Activated naive CD4-positive, alpha-beta T cell treated with anti-CD3 and anti-CD28 coated beads, Interleukin-2, amount 50 U/mL, for 72 hours (primary cell): ENCODE measurements at regions not wholly inside any gene's neighbourhood (a gene's known extent, or its start where the extent isn't known, plus 50 kb on each side); places are given as distances from the start of the nearest gene placed in this dataset.

Experiments used
- ATAC-seq, 2 donors: fragments of 150-1000 bp; cut with Tn5 transposase; 2 replicates each; pipeline ENCODE4 v1.10.0; 2021; ENCODE audit warnings: mild to moderate bottlenecking in 2 of 2, moderate library complexity in 2 of 2
- DNase-seq, 2 donors: peaks; one replicate each; pipeline ENCODE4 v3.0.0; 2021 to 2022; ENCODE audit warnings: low spot score in 2 of 2
- H3K27ac Mint-ChIP-seq, 2 donors: one replicate each; pipeline ENCODE4 v1.8.0; 2022; ENCODE audit warnings: mild to moderate bottlenecking in 2 of 2, mixed read lengths in 2 of 2
- H3K36me3 Mint-ChIP-seq, 2 donors: one replicate each; pipeline ENCODE4 v1.8.0; 2022; ENCODE audit warnings: mixed read lengths in 2 of 2
- H3K9me3 Mint-ChIP-seq, 2 donors: one replicate each; pipeline ENCODE4 v1.8.0; 2022; ENCODE audit warnings: mixed read lengths in 2 of 2

DNA sequence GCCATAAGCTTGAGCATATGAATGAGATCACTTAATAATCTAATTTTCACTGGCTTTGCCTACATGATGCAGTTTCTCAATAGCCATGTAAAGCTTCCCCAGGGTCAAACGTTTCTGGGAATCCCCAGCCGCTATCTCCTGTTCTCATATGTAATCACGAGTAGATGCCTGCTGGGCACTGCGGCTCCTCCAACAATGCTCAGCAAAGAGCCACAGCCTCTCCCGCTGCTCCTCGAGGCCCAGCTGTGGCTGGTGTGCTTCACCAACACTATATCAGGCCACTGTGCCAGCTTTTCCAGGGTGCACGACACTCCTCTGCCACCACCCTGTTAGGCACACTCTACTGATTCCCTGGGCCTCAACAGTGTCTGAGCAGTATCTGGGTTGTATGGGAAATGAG lies 78.3 kb upstream of the RASGEF1B start:
- Mint-ChIP-seq H3K9me3 (peaks cover 4 to 5% of the 10 kb centered on the region in 2 donors), H3K27ac (no peak overlapping the region), H3K36me3 (peaks cover 0 to 18% of the 10 kb centered on the region in 2 donors)
- no peak for DNase-seq
- ATAC-seq = no peak

DNA sequence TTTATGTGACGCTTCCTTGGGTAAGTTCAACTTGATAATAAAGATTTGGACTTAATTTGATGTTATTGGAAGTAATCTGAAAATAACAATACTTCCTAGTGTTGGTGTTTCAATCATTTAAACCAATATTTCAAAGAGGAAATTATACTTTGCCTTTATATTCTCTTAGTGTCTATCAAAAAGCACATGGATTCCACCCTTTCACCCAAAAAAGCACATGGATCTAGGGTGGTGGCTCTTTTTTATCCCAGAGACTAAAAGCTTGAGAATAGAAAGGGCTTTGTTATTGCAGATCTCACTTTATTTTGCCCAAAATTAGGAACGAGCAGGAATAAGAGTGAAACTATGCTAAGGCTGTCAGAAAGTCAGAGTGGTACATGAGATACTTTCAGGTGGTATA lies 75.1 kb upstream of the RASGEF1B start:
- Mint-ChIP-seq H3K27ac (no peak overlapping the region), H3K9me3 (peaks cover 14 to 17% of the 10 kb centered on the region in 2 donors), H3K36me3 (peaks cover 9 to 17% of the 10 kb centered on the region in 2 donors)
- no peak for DNase-seq
- ATAC-seq = no peak

DNA sequence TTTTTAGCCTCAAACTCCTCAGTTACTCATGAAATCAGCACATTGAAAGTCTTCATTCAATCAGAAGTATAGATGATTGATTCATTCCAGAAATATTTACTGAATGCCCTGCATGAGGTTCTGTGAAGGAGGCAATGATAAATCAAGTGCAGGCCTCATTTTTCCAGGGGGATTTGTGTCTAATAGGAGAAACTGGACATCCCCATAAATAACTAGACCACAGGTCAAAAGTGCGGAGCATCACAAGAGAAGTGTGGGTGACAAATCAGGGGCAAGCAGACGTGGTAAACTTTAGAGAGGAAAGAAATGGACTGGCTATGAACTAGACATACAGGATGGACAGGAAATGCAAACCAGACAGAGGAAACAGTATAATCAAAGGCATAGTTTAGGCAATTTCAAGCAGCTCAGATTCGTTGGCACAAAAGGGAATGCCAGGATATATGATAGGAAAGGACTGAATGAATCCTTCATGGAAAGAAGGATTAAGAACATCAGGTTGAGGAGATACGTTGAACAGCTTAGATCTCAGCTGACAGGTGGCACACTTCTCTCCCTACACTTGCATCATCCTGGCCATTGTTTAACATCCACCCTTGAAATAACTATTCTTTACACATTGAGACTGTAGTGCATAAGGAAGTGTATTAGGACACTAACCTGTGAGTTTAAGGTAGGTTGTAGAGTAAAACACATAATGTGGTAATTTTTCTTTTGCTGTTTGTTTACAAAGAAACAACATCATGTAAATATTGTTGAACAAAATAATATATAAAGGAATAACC lies 69.6 kb upstream of the RASGEF1B start:
- DNase-seq (no peak), ATAC-seq (no peak)
- Mint-ChIP-seq H3K9me3 (peaks cover 14 to 17% of the 10 kb centered on the region in 2 donors), H3K27ac (no peak overlapping the region), H3K36me3 (peaks cover 9 to 17% of the 10 kb centered on the region in 2 donors)

DNA sequence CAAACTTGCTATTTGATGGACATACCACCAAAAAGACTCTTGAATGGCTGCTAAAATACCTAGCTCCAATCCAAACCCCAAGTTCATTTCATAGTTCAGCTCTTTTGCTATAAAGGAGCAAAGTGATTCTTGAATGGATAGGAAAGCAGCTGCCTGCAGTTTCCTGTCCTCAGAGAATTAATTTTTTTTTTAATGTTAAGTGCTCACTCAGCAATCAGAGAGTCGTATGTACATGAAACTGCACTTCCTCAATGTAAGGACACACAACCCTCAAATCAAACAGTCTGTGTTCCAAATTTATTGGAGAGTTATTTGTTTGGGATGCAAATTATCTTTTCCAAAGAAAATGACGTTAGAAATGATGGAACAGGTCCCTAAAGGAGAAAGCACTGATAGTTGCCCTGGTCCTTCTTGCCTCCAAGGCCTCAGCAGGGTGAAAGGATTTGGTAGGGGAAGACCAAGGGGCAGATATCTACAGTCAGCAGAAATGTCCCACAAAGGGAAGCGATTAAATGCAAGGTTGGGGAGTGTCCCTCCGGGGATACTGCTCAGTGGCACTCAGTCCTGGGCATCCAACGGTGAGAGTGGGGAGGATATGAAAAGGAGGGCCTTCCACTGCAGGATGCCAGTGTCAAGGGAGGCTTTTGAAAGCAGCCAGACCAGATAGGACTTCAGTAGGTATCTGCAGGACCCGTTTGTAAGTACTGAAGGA lies 67.2 kb upstream of the RASGEF1B start:
- ATAC-seq (no peak), DNase-seq (no peak)
- Mint-ChIP-seq H3K27ac (no peak overlapping the region), H3K36me3 (peaks cover 9 to 12% of the 10 kb centered on the region in 2 donors), H3K9me3 (peaks cover 7 to 12% of the 10 kb centered on the region in 2 donors)

DNA sequence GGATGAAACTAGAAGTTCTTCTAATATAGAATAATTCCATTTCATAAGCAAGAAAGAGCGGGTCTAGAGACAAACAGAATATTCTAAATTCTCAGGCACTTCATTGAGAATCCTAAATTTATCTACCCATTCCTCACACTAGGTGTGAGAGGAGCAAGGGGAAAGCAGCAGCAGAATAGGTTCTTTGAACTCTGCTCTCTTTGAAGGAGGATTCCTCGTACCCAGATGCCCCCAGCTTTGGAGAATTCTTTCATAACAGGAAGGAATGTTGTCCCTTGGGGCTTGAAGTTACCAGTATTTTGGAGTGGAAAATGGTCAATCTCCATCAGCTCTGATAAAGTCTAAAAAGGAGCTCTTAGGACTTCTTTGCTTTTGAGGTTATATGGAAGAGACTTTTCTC lies 59.7 kb upstream of the RASGEF1B start:
- no peak overlapping the region for H3K27ac Mint-ChIP-seq
- no peak for ATAC-seq
- peaks cover 12 to 24% of the 10 kb centered on the region in 2 donors for H3K36me3 Mint-ChIP-seq
- DNase-seq = no peak
- peaks cover 9 to 10% of the 10 kb centered on the region in 2 donors for H3K9me3 Mint-ChIP-seq

DNA sequence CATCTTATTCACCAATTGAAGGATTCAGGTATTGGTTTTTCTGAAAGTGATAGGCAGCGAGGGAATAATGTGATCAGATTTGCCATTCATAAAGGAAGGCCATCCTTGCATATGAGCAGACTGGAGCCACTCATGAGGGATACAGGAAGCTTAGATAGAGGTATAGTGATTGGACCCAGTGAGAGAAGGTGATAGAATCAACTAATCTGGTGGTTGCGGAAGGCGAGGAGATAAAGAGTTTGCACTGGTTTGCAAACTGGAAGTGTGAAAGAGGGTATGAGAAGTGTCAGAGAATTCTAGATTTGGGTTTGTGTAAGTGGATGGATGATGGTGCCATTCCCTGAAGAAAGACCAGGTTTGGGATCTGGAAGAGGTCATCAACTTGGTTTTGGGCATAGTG lies 57.3 kb upstream of the RASGEF1B start:
- DNase-seq = no peak
- peaks cover 15 to 28% of the 10 kb centered on the region in 2 donors for H3K36me3 Mint-ChIP-seq
- ATAC-seq = no peak
- peaks cover 12 to 14% of the 10 kb centered on the region in 2 donors for H3K9me3 Mint-ChIP-seq
- H3K27ac Mint-ChIP-seq = no peak overlapping the region

DNA sequence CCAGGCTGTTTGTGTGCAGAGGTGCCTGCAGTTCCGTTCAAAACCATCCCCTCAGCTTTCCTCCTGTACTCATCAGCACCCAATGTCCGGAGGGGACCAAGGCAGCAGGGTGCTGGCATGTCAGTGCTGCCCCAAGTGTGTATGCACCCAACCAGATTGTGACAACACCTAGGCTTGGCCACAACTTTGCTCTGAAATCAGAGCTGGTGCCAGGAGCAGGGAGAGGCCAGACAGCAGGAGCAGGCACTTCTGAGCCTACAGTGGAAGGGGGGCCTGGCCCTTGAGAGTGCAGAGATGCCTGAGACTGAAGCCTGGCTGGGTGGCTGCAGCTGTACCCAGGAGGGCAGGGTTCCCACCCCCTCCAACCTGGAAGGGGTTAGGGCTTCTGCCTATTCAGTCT lies 56.5 kb upstream of the RASGEF1B start:
- ATAC-seq (no peak), DNase-seq (no peak)
- H3K27ac Mint-ChIP-seq = no peak overlapping the region
- H3K36me3 Mint-ChIP-seq = peaks cover 15 to 28% of the 10 kb centered on the region in 2 donors
- peaks cover 12 to 14% of the 10 kb centered on the region in 2 donors for H3K9me3 Mint-ChIP-seq

DNA sequence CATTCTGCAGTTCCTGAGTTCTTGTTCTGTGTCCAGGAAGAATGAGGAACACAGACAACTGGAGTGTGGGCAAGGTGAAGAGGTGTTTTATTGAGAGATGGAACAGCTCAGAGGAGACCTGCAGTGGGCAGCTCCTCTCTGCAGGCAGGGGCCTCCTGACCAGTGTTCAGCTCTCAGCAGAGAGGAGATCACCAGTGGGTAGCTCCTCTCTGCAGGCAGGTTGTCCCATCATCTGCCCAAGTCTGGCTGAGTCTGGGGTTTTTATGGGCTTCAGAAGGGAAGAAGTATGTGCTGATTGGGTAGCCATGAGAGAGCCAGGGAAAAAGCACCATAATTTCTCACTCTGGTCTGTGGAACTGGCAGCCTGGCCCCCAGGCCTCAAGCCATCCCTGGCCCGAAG lies 56.0 kb upstream of the RASGEF1B start:
- H3K36me3 Mint-ChIP-seq = peaks cover 15 to 28% of the 10 kb centered on the region in 2 donors
- H3K27ac Mint-ChIP-seq = no peak overlapping the region
- no peak for DNase-seq
- peaks cover 12 to 14% of the 10 kb centered on the region in 2 donors for H3K9me3 Mint-ChIP-seq
- no peak for ATAC-seq

DNA sequence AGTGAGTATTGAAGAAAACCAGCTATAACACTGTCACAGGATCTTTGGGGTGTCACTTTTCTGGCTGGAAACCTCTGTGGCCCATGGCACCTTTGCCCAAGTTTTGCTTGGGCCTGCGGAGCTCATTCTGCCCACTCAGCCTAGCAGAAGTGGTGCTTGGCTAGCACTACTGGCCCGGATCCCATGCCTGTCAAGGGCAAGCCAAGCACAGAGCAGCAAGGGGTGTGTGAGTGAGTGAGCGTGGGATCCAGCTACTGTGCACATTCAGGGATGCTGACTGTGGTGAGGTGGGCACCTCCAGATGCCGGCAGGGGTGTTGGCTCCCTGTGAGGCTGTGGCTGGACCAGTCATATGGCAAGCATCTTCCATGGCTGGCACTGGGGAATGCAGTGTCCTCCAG lies 55.4 kb upstream of the RASGEF1B start:
- ATAC-seq (no peak), DNase-seq (no peak)
- Mint-ChIP-seq H3K36me3 (peaks cover 15 to 28% of the 10 kb centered on the region in 2 donors), H3K9me3 (peaks cover 12 to 14% of the 10 kb centered on the region in 2 donors), H3K27ac (no peak overlapping the region)

DNA sequence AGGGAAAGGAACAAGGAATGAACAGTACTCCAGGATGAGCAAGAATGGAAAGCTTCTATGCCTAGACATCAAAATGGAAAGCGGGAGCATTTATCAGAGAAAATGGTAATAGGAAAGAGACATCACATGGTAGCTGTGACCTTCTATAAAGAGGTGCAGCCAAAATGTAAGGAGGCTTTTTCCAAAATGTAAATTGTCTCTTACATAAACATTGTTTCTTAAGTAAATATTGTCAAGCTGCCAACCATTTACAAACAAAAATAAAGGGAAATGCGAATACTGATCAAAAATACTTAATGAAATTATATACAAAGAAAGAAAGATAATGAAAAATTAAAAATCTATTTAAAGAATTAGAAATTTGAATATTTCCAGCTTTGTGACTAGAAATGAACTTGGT lies 55.0 kb upstream of the RASGEF1B start:
- H3K9me3 Mint-ChIP-seq = peaks cover 12 to 14% of the 10 kb centered on the region in 2 donors
- peaks cover 15 to 28% of the 10 kb centered on the region in 2 donors for H3K36me3 Mint-ChIP-seq
- no peak overlapping the region for H3K27ac Mint-ChIP-seq
- no peak for DNase-seq
- no peak for ATAC-seq

DNA sequence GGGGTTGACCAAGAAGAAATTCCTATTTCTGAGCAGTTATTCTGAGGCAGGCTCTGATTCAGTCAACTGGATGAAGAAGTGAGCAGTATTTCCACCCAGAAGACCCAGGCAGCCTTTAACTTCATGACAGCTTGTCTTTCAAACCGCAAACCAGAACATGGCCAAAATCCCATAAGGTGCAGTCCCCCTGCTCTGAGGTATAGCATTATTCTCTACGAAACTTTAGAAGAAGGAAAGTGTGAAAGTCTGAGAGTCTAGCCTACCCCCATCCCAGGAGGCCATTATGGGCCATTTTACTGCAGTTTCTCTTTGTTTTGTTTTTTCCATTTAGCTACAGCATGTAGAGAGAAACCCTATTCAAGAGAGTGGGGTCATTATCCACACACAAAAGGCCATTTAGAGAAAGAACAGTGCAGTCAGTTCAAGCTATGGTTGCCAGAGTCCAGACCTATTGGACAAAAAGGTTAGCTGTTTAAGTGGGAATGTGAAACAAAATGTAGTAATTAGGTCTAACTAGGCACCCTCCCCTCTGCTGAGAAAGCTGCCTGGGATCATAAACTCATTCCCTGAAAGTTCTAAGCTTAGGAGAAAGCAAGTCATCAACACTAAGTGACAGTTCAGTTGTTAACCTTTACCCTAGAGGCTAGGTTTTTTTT lies 52.1 kb upstream of the RASGEF1B start:
- no peak for ATAC-seq
- no peak for DNase-seq
- H3K36me3 Mint-ChIP-seq = peaks cover 11 to 26% of the 10 kb centered on the region in 2 donors
- H3K27ac Mint-ChIP-seq = no peak overlapping the region
- peaks cover 9% of the 10 kb centered on the region in 2 donors for H3K9me3 Mint-ChIP-seq

DNA sequence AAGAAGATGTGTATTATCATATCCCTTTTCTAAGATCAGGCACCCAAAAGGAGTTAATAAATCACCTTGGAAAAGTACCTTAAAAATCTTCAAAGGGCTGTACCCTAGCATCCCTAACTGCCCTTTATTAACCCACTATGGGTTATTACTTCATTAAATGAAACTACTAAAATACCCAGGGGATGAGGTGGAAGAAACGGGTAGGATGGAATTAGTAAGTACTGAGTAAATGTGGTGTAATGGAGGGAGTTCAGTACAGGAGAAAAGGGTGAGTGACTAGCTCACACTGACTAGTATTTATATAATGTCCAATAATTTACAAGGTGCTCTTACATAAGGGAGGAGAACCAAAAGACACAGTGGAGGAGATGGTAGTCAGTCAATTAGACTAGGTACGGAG lies 51.0 kb upstream of the RASGEF1B start:
- peaks cover 6 to 7% of the 10 kb centered on the region in 2 donors for H3K9me3 Mint-ChIP-seq
- peaks cover 6 to 16% of the 10 kb centered on the region in 2 donors for H3K36me3 Mint-ChIP-seq
- DNase-seq = no peak
- no peak for ATAC-seq
- H3K27ac Mint-ChIP-seq = no peak overlapping the region

DNA sequence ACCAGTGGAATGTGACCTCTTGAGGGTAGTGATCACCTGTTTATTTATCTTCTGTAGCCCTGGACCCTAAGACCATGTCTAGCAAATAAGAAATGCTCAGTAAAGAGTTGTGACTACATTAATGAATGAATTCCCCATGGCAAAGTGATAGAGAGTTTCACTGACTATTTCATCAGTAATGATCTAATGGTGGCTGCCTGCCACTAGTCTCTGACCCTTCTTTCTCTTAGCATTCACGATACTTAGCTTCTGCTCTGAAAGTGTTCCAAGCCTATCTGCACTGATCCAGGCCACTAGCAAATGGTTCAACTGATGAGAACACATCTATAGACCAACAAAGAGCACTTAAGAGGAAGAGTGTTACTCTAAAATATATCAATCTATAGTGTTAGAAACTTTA lies 50.0 kb upstream of the RASGEF1B start:
- Mint-ChIP-seq H3K36me3 (peaks cover 6 to 7% of the 10 kb centered on the region in 2 donors), H3K27ac (no peak overlapping the region), H3K9me3 (peaks cover 6% of the 10 kb centered on the region in 2 donors)
- DNase-seq (no peak), ATAC-seq (no peak)
